ENCODE measurements at regions not wholly inside any gene's neighbourhood (a gene's known extent, or its start where the extent isn't known, plus 50 kb on each side); places are given as distances from the start of the nearest gene placed in this dataset.
"Not testable (repeated sequence)": the region's sequence is repeated elsewhere in the genome, so short reads cannot be mapped to it uniquely, and the experiment has no call there.

DNA sequence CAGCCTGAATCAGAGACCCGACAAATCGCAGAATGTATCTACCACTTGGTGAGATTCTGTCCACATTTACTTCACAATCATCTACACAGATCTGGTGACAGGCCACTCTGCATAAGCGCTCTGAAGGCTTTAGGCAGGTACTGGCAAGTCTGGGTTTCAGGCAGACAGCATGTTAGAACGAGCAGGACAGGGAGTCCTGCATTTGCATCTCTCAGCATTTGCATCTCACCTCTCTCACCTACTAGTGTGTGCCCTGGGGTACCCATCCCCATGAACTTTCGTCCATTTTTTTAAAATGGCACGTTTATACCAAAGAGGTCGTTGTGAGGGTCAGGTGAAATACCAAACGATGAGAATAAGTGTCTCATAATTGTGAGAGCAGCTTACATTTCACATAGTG, 108.2 kb downstream of the SPATA31A1 start:
- not testable (repeated sequence) for DNase-seq (ENCODE audit: low read depth)

DNA sequence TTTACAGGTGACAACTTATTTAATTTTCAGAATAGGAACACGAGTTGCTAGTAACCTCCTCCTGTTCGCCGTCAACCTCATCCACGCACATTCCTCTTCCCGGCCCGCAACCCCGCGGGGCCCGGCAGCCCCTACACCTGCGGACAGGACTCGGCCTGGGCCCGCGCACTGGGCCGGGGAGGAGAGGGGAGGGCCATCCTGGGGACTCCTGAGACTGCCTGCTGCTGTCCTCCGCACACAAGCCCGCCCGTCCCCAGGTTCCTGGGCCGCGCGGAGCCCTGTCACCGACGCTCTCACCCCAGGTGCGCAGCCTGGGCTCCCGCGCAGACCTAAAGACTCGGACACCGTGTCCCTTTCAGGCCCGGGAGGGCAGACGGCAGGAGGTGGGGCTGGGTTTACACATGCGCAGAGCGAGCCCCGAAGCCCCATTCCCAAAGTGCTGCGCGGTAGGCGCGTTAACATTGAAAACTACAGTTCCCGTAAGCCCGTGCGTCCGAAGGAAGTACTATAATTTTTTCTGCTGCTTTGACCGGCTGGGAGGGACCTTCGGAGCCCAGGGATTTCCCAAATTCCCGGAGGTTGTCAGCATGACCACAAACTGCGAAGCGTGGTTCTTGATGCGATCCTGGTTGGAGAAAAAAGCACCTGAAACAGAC, 108.8 kb downstream of the SPATA31A1 start:
- DNase-seq (ENCODE audit: low read depth), result peak; percentile 66

DNA sequence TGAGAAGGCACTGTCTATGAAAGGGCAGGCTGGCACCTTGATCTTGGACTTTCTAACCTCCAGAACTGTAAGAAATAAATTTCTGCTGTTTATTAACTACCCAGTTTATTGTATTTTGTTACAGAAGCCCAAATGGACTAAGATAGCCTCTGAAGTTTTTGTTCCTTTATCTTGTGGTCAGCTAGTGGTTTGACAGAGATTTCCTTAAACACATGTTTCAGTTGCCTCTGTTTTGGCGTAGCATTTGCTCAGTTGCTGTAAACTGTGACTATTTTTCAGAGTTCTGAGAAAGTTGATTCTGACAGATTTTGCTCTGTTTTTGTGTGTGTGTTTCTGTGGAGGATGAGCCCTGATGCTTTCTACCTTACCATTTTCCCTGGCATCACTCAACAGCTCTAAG, 119.0 kb downstream of the SPATA31A1 start:
- not testable (repeated sequence) for DNase-seq (ENCODE audit: low read depth)

DNA sequence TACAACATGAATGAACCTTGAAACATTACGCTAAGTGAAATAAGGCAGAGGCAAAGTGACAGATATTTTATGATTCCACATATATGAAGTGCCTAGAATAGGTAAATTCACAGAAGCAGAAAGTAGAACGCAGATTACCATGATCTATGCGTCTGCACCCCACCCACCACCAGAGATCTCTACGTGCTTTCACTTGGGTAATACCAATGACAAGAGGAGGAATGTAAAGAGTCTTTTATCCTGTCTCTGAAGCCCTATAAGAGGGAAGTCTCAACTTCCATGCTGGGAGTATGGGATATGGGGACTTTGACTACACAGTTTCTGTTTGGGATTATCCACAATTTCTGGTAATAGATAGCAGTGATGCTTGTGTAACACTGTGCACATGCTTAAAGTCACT, 127.6 kb downstream of the SPATA31A1 start:
- DNase-seq (ENCODE audit: low read depth), result not testable (repeated sequence)

GRCh38 chr9:39483880-39484279, 128.4 kb downstream of the SPATA31A1 start:
- DNase-seq (ENCODE audit: low read depth), result not testable (repeated sequence)

- DNase-seq (ENCODE audit: low read depth), result not testable (repeated sequence)
Measured at GRCh38 chr9:39484292-39484691, 128.8 kb downstream of the SPATA31A1 start.

- DNase-seq (ENCODE audit: low read depth), result not testable (repeated sequence)
Measured at GRCh38 chr9:39487477-39487876, 132.0 kb downstream of the SPATA31A1 start.

GRCh38 chr9:39496248-39496647, 140.8 kb downstream of the SPATA31A1 start:
- DNase-seq (ENCODE audit: low read depth), result not testable (repeated sequence)

DNA sequence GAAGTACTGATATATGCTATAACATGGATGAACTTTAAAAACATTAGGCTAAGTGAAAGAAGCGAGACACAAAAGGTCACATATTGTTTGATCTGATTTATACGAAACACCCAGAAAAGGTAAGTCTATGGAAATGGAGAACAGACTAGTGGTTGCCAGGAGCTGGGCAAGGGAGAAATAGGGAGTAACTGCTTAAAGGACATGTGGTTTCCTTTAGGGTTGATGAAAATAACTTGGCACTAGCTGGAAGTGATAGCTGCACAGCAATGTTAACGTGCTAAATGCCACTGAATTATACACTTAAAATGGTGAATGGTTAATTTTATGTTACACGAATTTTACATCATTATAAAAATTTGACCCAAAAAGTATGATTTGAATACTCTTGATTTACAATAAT, 147.7 kb downstream of the SPATA31A1 start:
- DNase-seq (ENCODE audit: low read depth), result not testable (repeated sequence)

DNA sequence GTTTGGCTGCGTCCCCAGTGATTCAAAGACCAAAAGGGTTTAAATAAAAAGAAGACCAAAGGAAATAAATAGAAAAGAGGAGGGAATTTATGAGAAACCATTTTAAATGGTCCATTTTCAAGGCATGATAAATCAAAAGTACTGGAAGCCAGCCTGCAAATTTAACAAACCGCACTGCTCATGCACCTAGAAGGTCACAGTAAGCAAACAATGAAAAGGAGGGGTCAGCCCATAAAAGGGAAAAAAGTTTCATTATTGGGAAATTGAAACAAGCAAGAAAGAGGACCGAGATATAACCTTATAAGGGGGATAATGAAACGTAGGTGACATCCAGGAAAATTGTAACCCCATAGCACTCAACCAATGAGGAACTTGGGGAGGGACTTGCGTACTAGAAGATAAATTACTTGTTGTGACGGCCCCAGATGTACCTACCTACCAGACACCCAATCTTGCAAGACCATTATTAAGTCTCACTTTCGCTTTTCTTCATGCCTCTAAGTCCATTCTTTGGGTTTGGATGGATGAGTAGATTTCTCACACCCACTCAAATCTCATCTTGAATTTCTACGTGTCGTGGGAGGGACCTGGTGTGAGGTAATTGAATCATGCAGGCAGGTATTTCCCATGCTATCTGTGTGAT, 172.0 kb downstream of the SPATA31A1 start:
- not testable (repeated sequence) for DNase-seq (ENCODE audit: low read depth)

GRCh38 chr9:39532597-39532996, 177.1 kb downstream of the SPATA31A1 start:
- not testable (repeated sequence) for DNase-seq (ENCODE audit: low read depth)

- DNase-seq (ENCODE audit: low read depth), result not testable (repeated sequence)
Measured at GRCh38 chr9:39533001-39533762, 177.7 kb downstream of the SPATA31A1 start.

GRCh38 chr9:39533763-39534548, 178.5 kb downstream of the SPATA31A1 start:
- DNase-seq (ENCODE audit: low read depth), result not testable (repeated sequence)

DNA sequence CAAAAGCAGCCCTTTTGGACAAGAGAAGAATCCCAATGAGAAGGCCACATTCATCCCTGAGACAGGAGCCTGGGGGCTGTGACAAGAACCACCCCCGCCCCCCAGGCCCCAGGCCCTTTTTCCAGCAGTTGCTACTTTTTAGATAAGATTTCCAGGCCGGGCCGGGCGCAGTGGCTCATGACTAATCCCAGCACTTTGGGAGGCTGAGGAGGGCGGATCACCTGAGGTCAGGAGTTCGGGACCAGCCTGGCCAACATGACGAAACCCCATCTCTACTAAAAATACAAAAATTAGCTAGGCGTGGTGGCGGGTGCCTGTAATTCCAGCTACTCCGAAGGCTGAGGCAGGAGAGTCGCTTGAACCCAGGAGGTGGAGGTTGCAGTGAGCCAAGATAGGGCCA, 179.4 kb downstream of the SPATA31A1 start:
- not testable (repeated sequence) for DNase-seq (ENCODE audit: low read depth)

DNA sequence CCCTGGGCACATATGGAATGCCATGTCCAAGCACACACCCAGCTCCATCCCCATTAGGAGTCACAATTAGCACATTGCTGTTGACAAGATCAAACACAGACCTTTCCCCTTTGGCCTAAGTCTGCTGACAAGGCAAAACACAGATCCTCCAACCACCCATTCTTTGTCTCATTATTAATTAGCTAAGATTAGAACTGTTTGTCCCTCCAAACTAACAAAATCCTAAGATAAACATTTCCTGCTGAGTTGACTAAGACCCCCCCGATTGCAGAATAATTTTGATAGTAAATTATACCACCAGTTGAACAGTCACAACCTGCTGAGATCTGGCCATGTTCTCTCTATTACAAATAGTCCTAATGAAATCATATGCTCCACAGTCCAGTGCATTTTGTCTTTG, 186.7 kb downstream of the SPATA31A1 start:
- not testable (repeated sequence) for DNase-seq (ENCODE audit: low read depth)

DNA sequence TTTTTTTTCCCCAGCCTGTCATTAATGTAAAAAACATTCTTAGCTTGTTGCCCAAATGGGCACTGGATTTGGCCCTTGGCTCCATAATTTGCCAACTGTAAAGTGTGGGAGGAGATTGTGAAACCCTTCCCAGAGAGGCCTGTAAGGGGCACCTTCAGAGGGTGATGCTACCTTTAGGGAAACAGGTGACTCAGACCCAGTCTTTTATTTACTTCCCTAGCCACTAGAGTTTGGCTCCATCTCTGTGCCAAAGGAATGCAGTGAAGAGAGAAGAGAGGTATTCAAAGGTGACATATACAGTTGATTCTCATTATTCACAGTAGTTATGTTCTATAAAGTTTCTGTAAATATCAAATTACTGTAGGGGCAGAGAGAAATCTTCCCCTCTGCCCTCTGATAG, 189.6 kb downstream of the SPATA31A1 start:
- not testable (repeated sequence) for DNase-seq (ENCODE audit: low read depth)

- DNase-seq (ENCODE audit: low read depth), result not testable (repeated sequence)
Measured at GRCh38 chr9:39550573-39550972, 195.1 kb downstream of the SPATA31A1 start.

DNA sequence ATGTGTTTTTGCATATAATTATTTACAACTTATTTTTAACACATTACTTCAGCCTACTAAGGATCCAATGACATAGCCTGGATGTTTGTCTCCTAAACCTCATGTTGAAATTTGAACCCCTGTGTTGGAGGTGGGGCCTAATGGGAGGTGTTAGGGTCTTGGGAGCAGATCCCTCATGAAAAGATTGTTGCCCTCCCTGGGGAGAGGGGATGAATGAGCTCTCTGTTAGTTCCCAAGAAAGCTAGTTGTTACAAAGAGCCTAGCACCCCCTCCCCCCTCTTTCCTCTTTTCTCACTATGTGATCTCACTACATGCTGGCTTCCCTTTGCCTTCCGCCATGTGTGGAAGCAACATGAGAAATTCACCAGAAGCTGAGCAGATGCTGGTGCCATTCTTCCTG, 196.1 kb downstream of the SPATA31A1 start:
- DNase-seq (ENCODE audit: low read depth), result not testable (repeated sequence)

GRCh38 chr9:39552242-39552881, 196.9 kb downstream of the SPATA31A1 start:
- not testable (repeated sequence) for DNase-seq (ENCODE audit: low read depth)

- DNase-seq (ENCODE audit: low read depth), result not testable (repeated sequence)
Measured at GRCh38 chr9:39554352-39554751, 198.9 kb downstream of the SPATA31A1 start.

DNA sequence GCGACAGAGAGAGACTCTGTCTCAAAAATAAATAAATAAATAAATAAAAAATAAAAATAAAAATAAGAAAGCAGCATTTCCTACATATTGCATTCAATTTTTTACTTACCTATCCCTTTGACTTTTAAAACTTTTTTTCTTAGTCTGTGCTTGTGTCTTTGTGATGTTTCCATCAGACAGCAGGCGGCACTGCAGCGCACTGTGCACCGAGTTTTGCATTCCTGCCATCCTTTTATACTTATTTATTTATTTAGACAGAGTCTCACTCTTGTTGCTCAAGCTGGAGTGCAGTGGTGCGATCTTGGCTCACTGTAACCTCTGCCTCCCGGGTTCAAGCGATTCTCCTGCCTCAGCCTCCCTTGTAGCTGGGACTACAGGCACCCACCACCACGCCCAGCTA, 203.9 kb downstream of the SPATA31A1 start:
- DNase-seq (ENCODE audit: low read depth), result not testable (repeated sequence)

Data from M059J (cell line).